Activated naive CD4-positive, alpha-beta T cell (primary cell): ENCODE measurements at regions not wholly inside any gene's neighbourhood (a gene's known extent, or its start where the extent isn't known, plus 50 kb on each side); places are given as distances from the start of the nearest gene placed in this dataset.
A peak's percentile ranks its signal among the peaks of the same experiment; 100 is the strongest.

Experiments
- DNase-seq, 4 experiments: peaks; one replicate each; lab custom pipeline; 2025; lab: John Stamatoyannopoulos, UW

DNA sequence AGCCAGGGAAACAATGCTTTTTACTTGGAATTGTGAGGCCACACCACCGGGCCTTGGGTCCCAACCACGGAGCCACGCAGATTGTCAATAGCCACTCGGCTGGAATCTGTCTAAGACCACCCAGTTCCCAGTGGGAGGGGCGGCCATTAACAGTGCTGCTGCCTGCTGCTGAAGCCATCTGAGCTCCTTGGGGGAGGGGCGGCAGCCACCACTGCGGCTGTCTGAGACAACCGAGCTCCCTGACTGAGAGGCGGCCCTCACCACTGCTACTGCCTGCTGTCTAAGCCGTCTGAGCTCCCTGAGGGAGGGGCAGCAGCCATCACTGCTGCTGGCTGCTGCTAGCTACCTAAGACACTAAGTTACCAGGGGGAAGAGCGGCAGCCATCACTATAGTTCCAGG lies 64.3 kb downstream of the DMRTA2 start:
- DNase-seq = no peak

DNA sequence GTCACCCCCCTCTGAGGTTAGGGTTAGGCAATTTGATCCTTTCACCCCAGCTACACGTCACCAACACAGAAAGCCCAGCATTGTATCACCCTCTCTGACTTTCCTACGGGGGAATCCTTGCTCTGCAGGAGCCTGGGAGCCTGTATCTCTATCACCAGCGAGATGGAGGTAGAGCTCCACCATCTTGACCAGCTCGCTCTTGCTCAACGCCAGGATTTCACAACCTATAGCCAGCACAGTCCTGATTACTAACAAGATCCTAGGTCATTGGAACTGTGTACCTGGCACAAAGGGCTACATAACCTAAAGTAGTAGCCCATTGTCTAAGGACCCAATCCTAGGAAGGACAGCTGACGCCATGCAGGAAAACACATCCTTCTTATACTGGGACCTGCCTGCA lies 66.1 kb downstream of the DMRTA2 start:
- DNase-seq = no peak

DNA sequence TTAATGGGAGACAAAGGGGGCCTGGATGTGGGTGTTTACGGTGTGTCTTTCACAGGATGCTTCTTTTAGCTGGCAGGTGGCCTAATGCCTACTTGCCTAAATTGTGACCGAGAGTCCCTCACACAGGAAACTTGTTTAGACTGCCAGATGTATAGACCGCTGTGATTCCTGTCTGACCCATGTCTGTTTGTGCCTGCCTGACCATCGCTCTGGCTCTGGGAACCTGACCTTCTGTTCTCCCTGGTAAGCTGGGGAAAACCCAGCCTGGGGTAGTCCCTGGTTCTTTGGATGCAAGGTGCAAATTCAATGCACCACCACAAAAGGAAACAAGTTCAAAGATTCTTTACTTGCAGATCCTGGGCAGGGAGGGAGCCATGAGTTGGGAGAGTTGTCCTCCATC lies 68.4 kb downstream of the DMRTA2 start:
- DNase-seq = no peak

DNA sequence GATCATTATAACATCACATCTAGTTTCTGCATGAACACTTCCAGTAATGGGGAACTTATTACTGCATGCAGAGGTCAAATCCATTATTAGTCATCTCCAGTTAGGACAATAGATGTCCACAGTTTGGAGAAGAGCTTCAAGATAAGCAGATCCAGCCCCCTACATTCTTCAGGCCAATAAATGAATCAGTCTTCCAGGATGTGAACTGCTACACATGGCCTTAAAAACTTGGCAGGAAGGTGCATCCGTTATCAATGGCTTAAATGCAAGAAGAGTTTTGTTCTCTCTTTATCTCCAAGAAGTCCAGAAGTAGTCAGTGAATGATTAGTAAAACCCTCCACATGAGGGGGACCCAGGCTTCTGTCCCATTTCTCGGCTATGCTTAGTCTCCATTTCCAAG lies 70.8 kb downstream of the DMRTA2 start:
- DNase-seq = no peak

DNA sequence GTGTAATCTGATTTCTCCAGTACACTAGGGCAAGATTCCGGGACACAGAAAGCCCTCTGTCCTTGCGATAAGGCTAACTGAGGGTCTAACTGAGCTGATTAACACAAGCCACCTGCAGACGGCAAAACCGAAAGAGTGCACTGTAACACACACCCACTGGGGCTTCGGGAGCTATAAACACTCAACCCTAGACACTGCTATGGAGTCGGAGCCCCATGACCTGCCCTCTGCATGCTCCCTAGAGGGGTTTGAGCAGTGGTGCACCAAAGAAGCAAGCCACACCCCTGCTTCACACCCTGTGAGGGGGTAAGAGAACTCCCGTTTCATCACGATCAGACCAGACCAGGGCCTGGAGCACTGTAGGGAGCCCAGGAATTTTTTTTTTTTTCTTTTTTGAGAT lies 72.4 kb downstream of the DMRTA2 start:
- no peak for DNase-seq

DNA sequence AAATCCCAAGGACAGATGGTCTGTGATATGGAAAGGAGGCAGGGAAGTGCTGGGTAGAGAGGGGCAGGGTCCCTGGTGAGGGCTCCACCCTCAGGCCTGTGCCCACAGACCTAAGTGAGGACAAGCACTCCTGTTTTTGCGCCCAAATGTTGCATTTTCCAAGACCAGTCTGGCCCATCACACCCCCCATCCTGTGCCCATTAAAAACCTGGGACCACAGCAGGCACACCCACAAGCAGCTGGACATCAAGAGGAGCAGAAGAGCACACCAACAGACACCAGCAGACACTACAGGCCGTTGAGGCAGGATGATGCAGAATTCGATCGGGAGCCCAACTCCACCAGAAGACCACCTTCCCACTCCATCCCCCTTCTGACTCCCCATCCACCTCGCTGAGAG lies 72.8 kb downstream of the DMRTA2 start:
- no peak for DNase-seq

DNA sequence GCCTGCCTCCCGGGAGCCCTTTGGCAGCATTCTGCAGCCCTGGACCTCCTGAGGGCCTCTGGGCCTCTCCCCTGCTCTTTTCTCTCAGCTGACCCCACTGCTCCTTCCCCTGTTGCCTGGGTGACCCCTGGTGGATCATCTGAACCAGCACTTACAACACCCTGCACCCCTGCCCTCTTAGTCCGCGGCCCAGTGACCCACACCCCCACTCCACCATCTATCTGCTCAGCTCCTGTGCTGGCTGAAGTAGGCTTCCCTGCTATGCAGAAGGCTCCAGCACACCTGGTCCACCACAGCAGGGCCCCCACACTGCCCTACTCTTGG lies 74.0 kb downstream of the DMRTA2 start:
- no peak for DNase-seq

DNA sequence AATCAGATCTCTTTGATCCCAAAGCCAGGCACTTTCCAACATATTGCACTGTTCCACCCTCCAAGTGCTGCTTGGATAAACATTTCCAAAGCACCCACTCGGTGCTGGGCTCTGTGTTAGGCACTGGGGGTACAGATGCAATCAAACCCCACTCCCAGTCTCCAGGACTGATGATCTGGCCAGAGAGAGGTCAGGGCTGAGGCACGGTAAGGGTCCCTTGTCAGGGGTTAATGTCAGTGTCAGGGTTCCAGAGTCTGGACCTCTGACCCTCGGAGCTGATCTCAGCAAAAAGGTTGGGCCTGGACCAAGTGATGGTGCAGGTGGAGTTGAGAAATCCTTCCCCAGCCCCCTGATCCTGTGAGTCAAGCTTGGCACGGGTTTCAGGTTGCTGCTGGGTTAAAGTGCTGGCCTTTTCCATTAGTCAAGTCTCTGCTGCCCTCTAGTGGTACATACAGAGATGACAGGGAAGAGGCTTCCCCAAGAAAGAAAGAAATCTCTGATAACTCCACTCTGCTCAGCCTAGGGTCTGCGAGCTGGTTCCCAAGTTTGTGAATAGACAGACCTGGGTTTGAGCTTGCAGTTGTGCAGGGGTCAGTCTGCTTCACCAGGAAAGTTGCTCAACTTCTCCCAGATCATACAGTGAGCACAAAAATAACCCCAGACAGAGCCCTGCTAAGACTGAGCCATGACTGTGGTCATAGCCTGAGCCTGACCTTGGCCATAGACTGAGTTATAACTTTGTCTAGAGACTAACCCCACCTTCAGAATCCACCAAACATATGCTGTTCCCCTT lies 74.6 kb downstream of the DMRTA2 start:
- no peak for DNase-seq

DNA sequence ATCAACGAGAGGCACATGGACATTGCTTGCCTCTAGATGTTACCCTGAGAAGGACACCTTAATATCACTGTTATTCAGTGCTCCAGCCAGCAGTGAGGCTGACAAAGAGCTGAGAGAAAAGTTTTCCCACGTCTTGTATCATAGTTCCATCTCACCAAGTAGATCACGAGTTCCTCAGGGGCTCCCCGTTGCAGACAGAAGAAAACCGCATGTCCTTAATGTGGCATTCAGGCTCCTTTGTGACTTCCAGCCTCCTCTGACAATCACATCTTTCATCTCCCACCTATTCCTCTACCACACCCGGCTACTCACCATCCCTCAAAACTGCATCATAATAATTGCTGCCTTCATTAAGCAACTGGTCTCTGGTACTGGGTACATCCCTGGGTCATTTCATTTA lies 75.3 kb downstream of the DMRTA2 start:
- no peak for DNase-seq

DNA sequence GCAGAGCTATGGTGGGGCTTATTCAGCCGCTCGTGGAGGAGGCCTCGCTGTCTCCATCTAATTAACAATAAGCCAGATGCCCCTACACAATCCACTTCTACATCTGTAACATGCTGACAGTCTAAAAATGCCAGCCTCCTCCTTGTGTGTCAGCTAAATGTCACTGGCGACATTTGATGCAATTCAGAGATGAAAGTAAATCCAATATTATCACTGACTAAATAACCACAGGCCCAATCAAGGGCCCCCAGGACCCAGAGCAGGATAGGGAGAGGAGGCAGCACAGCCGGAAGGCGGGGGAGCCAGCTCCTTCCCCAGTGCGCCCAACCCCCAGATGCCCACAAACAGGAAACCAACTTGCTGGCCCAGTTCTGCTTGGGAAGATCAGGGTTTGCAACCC lies 76.6 kb downstream of the DMRTA2 start:
- DNase-seq = no peak

DNA sequence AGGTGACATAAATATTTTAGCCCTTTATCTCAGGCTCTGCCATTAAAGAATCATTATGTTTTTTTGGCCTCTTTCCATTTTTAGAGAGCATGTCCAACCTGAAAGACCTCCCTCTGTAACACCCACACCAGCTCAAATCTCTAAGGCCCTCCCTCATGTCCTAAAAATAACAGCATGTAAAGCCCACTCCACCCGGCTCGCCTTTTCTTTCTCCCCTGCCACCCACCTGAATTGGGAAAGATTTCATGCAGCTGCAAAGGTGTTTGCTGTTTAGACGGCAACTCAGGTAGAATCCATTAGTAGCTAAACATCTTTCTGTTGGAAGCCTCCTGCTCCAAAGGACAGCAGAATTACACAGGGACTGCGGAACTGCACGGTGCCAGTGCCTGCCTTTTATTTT lies 79.9 kb downstream of the DMRTA2 start:
- no peak for DNase-seq

DNA sequence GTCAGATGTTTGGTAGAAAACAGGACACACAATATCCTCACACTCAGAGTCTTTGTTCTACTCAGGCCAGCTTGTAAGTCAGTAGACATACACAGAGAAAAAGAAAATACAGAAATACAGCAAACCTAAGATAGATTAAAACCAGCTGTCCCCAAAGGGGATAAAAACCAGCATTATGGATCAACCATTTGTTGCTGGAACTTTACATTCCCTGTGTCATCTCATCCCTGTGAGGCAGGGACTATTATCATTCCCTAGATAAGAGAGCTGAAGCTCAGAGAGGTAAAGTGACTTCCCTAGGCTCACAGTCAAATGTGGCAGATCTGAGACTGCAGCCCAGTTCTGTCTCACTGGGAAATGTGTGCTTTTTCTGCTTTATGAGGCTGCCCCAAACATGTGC lies 80.7 kb downstream of the DMRTA2 start:
- no peak for DNase-seq

DNA sequence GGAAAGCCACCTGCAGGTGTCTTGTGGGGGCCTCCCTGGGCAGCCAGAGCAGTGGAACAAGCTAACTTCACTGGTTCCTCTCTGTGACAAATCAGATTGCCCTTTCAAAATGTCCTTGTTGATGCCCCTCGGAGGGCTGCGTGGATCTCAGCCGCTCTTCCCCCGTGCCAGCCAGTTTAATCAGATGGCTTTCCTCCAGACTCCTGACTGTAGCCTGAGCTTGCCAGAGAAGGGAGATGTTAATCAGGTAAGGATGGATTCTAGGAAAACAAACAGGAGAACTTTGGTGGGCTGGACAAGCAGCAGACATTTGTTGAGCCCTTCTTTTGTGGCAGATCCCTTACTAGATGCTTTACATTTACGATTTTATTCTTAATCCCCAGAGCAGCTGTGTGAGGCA lies 88.2 kb downstream of the DMRTA2 start:
- no peak for DNase-seq

DNA sequence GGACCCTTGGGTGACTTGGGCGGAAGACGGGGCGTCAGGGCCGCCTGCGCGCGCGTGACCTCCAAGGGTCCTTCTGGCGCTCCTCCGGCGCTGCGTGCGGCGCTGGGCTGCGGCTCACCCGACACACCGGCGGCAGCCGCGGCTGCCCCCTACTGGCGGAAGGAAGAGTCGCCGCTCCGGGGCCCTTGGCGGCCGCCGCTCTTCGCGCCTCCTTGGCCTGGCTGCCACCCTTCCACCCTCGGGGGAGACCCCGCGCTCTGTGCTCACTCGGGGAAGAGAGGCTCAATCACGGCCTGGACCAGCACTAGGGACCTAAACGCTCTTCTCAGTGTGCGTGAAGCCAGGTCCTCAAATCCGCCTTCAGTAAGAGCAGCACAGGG lies 89.7 kb downstream of the DMRTA2 start:
- peak in 2 of 4 experiments; percentile 8 to 14 for DNase-seq

DNA sequence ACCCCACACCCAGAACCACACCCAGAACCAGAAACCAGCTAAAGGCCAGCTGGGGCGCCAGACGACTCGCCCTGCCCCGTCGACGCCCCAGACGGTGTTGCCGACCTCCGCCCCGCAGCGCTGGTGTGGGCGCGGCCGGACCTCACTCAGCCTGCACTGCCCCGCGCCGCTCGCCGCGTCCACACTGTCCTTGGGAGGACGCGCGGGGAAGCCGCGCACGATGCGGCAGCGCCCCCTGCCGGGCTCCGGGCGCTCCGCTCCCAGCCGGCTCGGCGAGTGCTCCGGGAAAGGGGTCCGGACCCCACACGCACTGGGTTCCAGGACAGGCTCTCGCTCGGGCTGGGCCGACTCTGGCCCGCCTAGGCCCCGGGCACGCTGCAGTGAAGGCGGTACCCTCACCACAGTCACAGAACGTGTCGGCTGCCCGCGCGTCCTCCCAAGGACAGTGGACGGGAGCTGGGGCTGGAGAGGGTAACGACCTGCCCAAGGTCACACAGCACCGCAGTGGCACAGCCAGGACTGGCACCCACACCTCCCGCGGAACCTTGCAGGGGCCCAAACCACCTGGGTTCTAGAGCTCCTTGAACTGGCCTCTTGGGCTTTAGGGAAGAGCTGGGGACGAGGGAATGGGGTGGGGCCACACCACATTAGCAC lies 90.2 kb downstream of the DMRTA2 start:
- DNase-seq = peak in 2 of 4 experiments; percentile 5 to 7

DNA sequence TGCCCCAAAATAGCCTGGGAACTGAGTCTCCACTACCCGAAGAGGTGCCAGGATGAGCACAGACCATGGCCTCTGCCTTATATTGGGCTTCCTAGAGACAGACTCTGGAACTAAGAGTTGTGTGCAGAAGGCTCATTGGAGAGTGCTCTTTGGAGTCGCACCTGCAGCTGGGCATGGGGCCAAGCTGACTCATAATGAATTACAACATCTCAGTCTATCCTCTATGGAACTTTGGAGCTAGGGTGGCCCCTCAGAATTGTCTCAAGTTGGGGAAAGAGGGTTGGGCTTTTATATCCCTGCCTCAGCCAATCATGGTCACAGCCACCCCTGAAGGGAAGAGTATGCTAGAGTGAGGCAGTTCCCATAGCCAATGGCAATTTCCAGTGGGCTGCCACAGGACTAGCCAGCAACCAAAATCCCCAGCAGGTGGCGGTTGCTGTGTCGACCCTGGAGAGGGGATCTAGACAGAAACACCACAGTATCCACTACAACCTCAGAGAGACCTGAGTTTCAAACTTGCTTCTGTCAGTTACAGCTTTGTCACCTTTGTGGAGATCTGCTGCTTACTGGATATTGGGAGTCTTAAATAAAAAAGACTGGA lies 93.8 kb downstream of the DMRTA2 start:
- no peak for DNase-seq

DNA sequence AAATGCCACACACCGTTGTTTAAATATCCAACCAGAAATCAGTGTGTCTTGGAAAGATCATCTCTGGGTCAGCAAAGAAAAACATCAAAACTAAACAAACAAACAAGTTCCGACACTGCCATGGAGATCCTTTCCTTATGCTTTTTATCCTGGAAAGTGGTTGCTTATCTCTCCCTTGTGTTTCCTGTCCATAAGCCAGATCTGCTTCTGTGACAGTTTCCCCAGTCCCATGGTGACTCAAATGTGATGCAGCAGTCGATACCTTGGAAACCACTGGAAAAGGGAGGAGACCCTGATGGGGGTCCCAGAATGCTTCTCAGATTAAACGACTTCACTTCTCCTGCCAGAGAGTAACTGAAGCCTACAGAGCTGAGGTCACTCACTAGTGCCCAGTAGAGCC lies 94.7 kb downstream of the DMRTA2 start:
- DNase-seq = no peak

DNA sequence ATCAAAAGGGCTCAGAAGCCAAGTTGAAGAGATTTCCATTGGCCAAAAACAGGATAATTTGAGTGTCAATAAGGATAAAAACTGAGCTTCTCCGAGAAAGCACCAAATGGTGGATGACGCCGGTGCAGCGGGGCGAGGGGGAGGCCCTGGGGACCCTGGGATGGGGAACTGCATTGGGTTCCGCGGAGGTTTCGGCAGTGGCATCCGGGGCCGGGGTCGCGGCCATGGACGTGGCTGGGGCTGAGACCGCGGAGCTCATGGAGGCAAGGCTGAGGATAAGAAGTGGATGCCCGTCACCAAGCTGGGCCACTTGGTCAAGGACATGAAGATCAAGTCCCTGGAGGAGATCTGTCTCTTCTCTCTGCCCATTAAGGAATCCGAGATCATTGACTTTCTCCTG lies 97.2 kb downstream of the DMRTA2 start:
- no peak for DNase-seq

DNA sequence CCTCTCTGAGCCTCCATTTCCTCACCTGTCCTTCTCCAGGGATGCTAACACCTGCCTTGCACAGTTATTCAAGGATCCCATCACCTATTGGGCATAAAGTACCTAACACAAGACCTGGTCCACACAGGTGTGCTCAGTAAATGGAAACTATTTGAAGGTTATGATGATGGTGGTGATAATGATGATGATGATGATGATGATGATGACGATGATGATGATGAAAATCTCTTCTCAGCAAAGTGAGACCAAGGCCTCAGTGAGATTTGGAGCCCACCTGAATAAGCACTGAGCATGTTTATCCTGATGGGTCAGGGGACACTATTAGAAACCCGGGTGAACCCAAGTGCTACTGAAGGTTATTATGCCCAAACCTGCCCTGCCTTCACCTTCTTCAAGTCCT lies 100.7 kb downstream of the DMRTA2 start:
- DNase-seq = no peak

DNA sequence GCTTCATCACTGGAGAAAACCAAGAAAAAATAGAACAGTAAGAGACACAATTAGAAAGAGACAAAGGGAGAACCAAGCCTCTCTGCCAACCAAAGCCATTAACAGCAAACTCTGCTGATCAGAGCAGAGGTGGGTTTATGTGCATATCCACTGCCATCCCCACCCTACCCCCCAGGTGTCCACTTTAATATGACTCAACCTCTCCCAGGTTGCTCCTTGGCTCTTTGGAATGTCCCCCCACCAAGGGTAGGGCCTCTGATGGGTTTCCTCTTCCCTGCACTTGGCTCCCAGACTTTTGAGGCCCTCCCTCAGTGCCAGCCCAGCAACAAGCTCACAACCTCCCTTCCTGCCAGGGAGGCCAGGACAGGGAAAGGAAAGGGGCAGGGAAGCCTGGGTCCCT lies 104.8 kb downstream of the DMRTA2 start:
- no peak for DNase-seq

DNA sequence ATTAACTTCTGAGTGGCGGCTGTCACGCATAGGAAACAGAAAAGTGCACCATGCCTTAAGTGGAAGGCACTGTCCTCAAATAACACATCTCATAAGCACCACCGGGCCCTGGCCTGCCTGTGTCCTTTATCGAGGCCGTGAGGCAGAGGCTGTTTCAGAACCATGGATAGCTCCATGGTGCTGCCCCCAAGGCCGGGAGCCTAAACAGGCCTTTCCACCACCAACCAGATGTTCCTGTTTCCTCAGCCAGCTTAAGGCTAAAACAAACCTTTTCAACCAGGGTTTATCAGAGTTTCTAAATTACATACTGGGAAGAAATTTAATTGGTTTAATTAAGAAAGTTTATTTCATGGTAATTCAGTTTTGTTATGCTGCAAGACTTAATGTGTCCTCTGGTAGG lies 114.4 kb downstream of the DMRTA2 start:
- no peak for DNase-seq

DNA sequence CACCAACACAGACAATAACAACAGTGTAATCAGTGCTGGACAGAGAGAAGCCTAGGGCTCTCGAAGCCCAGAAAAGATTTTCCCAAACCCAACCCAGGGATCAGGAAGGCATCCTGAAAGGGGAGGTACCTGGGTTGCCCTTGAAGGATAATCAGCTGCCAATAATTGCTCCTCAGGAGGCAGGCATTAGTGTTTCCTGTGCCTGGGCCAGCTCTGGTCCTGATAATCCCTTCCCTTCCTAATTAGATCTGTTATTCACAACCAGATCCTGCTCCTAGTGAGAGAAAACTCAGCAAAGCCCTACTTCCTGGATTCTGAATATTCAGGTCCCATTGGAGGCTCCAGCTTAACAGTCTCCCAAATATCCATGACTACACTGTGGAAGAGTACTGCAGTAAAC lies 117.4 kb downstream of the DMRTA2 start:
- DNase-seq = no peak

DNA sequence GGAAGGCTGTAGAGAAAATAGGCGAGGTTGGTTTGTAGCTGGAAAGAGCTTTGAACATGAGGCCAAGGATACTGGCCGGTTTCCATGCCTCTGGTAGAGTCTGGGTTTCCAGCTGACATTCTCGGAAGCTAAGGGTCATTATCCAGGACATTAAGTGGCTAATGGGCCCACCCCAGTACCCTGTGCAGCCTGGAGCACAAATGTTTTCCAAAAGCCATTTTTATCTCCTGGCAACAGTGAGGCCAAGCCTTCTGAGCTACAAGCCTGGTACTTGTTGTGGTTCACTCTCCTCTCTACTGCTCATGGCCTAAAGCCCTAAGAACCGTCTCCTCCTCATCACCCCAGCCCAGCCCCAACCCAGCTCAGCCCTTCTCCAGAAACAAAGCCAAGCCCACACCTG lies 122.9 kb downstream of the DMRTA2 start:
- DNase-seq = no peak

DNA sequence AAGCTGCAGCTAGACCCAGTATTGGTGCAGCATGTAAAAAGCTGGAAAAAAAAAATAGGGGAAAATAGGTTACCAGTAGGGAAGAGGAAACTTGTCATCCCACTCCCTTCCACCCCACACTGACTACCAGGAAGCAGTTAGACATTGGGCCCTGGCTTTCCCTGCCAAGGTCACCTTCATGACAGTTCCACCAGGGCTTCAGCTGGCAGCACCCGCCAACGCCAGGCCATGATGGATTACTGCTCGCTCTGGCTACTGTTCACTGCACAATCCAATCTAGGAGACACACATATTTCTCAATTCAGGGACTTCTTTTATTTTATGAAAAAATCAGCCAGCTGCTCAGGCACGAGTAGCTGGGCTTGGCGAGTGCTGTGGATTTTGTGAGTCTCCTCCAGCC lies 127.7 kb downstream of the DMRTA2 start:
- no peak for DNase-seq
